DND-41 (cell line): ENCODE measurements at regions not wholly inside any gene's neighbourhood (a gene's known extent, or its start where the extent isn't known, plus 50 kb on each side); places are given as distances from the start of the nearest gene placed in this dataset.

ENCODE experiments used
- CTCF ChIP-seq: IDR thresholded peaks from 2 replicates; pipeline ENCODE4 v1.5.1; 2012; ENCODE audit warnings: borderline replicate concordance, low read length, moderate library complexity, mild to moderate bottlenecking; ENCODE audit not compliant: poor library complexity, severe bottlenecking; ENCODE audit errors: extremely low read depth
- EZH2 ChIP-seq: IDR thresholded peaks from 3 replicates; pipeline ENCODE4 v1.6.1; 2012; ENCODE audit warnings: borderline replicate concordance, low read depth, mild to moderate bottlenecking, moderate library complexity, low read length, inconsistent platforms; ENCODE audit not compliant: severe bottlenecking

- TF ChIP-seq CTCF (no peak), EZH2 (no peak)
These were observed 692.3 kb upstream of the PIK3C3 start for GRCh38 chr18:41262688-41263087.
